CD4-positive, CD25-positive, alpha-beta regulatory T cell (primary cell): ENCODE measurements at regions not wholly inside any gene's neighbourhood (a gene's known extent, or its start where the extent isn't known, plus 50 kb on each side); places are given as distances from the start of the nearest gene placed in this dataset.

Experiments used
- ATAC-seq, 2 donors: fragments of 150-1000 bp; cut with Tn5 transposase; one replicate each; pipeline ENCODE4 v1.10.0; 2021; ENCODE audit warnings: low read depth in 2 of 2, moderate number of reproducible peaks in 2 of 2, moderate library complexity in 1 of 2
- DNase-seq, 3 donors: peaks; one replicate each; pipeline versions ENCODE4 v3.0.0 to v3.0.0-alpha.2; 2012 to 2022; ENCODE audit warnings: mixed read lengths in 1 of 3
- H3K27ac ChIP-seq: one replicate; pipeline ENCODE4 v1.7.0; 2013; ENCODE audit warnings: mild to moderate bottlenecking, low read length; ENCODE audit not compliant: insufficient read depth, poor library complexity, severe bottlenecking
- H3K27me3 ChIP-seq: one replicate; pipeline ENCODE4 v1.7.0; 2013; ENCODE audit warnings: low read length; ENCODE audit not compliant: control insufficient read depth, insufficient read depth
- H3K36me3 ChIP-seq: one replicate; pipeline ENCODE4 v1.7.0; 2013; ENCODE audit warnings: mild to moderate bottlenecking, low read length, moderate library complexity; ENCODE audit not compliant: control insufficient read depth, insufficient read depth
- H3K4me1 ChIP-seq: 2 replicates; pipeline ENCODE4 v1.7.0; 2013; ENCODE audit warnings: mild to moderate bottlenecking, low read length; ENCODE audit not compliant: insufficient read depth, control insufficient read depth, poor library complexity, severe bottlenecking
- H3K4me3 ChIP-seq: one replicate; pipeline ENCODE4 v1.7.0; 2013; ENCODE audit warnings: low read depth, mild to moderate bottlenecking, low read length, moderate library complexity
- H3K9me3 ChIP-seq, 2 experiments: 1 replicate in 1 of 2; 2 replicates in 1 of 2; pipeline ENCODE4 v1.7.0; 2013; ENCODE audit warnings: low read length in 2 of 2, mild to moderate bottlenecking in 1 of 2, moderate library complexity in 1 of 2; ENCODE audit not compliant: control insufficient read depth in 2 of 2
- H3K27ac Mint-ChIP-seq, 3 donors: one replicate each; pipeline ENCODE4 v1.8.0; 2020 to 2022; ENCODE audit warnings: mild to moderate bottlenecking in 3 of 3, mixed read lengths in 3 of 3, moderate library complexity in 2 of 3
- H3K27me3 Mint-ChIP-seq: one replicate; pipeline ENCODE4 v1.8.0; 2022; ENCODE audit warnings: mild to moderate bottlenecking, mixed read lengths
- H3K36me3 Mint-ChIP-seq: one replicate; pipeline ENCODE4 v1.8.0; 2020; ENCODE audit warnings: mixed read lengths
- H3K4me1 Mint-ChIP-seq, 4 donors: one replicate each; pipeline ENCODE4 v1.8.0; 2020 to 2022; ENCODE audit warnings: mixed read lengths in 4 of 4, mild to moderate bottlenecking in 1 of 4
- H3K4me3 Mint-ChIP-seq, 4 donors: one replicate each; pipeline ENCODE4 v1.8.0; 2020 to 2022; ENCODE audit warnings: mild to moderate bottlenecking in 4 of 4, mixed read lengths in 4 of 4, moderate library complexity in 3 of 4
- H3K9me3 Mint-ChIP-seq, 7 donors: one replicate each; pipeline ENCODE4 v1.8.0; 2020 to 2022; ENCODE audit warnings: mixed read lengths in 7 of 7, mild to moderate bottlenecking in 3 of 7, moderate library complexity in 2 of 7

DNA sequence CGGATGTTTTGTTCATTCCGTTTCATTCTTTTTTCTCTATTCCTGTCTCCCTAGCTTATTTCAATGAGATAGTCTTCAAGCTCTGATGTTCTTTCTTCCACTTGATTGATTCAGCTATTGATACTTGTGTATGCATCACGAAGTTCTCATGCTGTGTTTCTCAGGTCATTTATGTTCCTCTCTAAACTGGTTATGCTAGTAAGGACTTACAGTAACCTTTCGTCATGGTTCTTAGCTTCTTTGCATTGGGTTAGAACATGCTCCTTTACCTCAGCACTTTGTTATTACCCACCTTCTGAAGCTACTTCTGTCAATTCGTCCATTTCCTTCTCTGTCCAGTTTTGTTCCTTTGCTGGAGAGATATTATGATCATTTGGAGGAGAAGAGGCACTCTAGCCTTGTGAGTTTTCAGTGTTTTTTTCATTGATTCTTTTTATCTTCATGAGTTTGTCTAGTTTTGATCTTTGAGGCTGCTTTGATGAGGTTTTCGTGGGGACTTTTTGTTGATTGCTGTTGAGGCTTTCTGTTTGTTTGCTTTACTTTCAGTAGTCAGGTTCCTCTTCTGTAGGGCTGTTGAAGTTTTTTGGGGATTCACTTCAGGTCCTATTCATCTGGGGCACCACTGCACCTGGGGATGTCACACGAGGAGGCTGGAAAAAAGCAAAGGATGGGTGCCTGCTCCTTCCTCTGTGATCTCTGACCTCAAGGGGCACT, 496.9 kb upstream of the LRRC7 start:
- DNase-seq: no peak
- Mint-ChIP-seq H3K9me3 (peaks cover 3 to 14% (median 6%) of the 10 kb centered on the region in 7 donors), H3K4me1 (no peaks in the 10 kb centered on the region), H3K36me3 (no peaks in the 10 kb centered on the region), H3K27me3 (no peaks in the 10 kb centered on the region), H3K27ac (no peak overlapping the region), H3K4me3 (no peak overlapping the region)
- Histone ChIP-seq H3K4me1 (no peaks in the 10 kb centered on the region), H3K27me3 (no peaks in the 10 kb centered on the region), H3K36me3 (no peaks in the 10 kb centered on the region), H3K27ac (no peak overlapping the region), H3K4me3 (no peak overlapping the region), H3K9me3 (no peaks in the 10 kb centered on the region)
- ATAC-seq: no peak

DNA sequence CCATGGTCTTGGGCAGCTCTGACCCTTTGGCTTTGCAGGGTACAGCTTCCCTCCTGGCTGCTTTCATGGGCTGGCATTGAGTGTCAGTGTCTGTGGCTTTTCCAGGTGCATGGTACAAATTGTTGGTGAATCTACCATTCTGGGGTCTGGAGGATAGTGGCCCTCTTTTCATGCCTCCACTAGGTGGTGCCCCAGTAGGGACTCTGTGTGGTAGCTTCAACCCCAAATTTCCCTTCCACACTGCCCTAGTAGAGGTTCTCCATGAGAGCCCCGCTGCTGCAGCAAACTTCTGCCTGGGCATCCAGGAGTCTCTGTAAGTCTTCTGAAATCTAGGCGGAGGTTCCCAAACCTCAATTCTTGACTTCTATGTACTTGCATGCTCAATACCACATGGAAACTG, 494.5 kb upstream of the LRRC7 start:
- DNase-seq: no peak

DNA sequence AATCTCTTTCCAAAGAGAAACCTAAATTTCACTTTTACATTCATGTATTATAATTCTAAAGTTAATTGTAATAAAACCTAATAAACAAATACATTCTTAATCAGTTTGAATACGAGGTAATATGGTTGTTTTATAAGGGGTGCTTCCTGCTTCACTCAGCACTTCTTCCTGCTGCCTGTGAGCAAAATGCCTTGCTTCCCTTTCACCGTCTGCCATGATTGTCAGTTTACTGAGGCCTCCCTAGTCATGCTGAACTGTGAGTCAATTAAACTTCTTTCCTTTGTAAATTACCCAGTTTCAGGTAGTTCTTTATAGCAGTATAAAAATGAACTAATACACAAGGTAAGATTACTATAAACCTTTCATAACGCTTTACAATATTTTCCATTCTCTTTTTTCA, 491.1 kb upstream of the LRRC7 start:
- Mint-ChIP-seq H3K9me3 (peaks cover 1 to 11% (median 4%) of the 10 kb centered on the region in 7 donors), H3K36me3 (no peaks in the 10 kb centered on the region), H3K4me3 (no peak overlapping the region), H3K4me1 (no peaks in the 10 kb centered on the region), H3K27me3 (no peaks in the 10 kb centered on the region), H3K27ac (no peak overlapping the region)
- H3K27ac ChIP-seq: no peak overlapping the region
- no peaks in the 10 kb centered on the region for H3K4me1 ChIP-seq
- peaks cover 0 to 5% of the 10 kb centered on the region in 2 experiments for H3K9me3 ChIP-seq
- no peaks in the 10 kb centered on the region for H3K27me3 ChIP-seq
- no peak overlapping the region for H3K4me3 ChIP-seq
- ATAC-seq: no peak
- DNase-seq: no peak
- H3K36me3 ChIP-seq: no peaks in the 10 kb centered on the region

More for the DNA sequence above, 494.5 kb upstream of the LRRC7 start:
- H3K4me3 ChIP-seq: no peak overlapping the region
- no peaks in the 10 kb centered on the region for H3K4me1 Mint-ChIP-seq
- H3K36me3 ChIP-seq: no peaks in the 10 kb centered on the region
- H3K4me3 Mint-ChIP-seq: no peak overlapping the region
- H3K27ac ChIP-seq: no peak overlapping the region
- no peaks in the 10 kb centered on the region for H3K27me3 Mint-ChIP-seq
- no peaks in the 10 kb centered on the region for H3K4me1 ChIP-seq
- peaks cover 2 to 12% (median 4%) of the 10 kb centered on the region in 7 donors for H3K9me3 Mint-ChIP-seq
- no peak for ATAC-seq
- no peaks in the 10 kb centered on the region for H3K36me3 Mint-ChIP-seq
- no peak overlapping the region for H3K27ac Mint-ChIP-seq
- H3K9me3 ChIP-seq: peaks cover 0 to 5% of the 10 kb centered on the region in 2 experiments
- no peaks in the 10 kb centered on the region for H3K27me3 ChIP-seq

DNA sequence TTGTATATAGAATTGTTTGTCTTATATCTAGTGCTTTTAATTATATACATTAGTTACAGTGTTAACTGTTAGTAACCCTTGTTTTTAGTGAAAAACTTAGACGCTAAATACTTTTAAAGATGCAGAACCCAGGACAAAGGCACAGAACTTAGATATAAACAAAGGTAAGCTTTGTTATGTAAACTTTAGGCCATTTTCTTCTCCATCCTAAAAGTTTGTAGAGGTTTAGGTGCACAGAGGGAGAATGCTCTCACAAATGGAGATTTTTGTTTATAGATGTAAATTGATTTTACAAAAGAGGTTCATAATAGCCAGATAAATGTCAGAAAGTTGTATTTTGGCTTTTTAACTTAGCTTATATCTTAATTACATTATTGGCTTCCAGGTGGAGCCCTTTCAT, 490.5 kb upstream of the LRRC7 start:
- no peaks in the 10 kb centered on the region for H3K4me1 ChIP-seq
- DNase-seq (no peak), ATAC-seq (no peak)
- Mint-ChIP-seq H3K27me3 (no peaks in the 10 kb centered on the region), H3K36me3 (no peaks in the 10 kb centered on the region), H3K4me3 (no peak overlapping the region), H3K27ac (no peak overlapping the region), H3K4me1 (no peaks in the 10 kb centered on the region), H3K9me3 (peaks cover 1 to 9% (median 4%) of the 10 kb centered on the region in 7 donors)
- H3K4me3 ChIP-seq: no peak overlapping the region
- peaks cover 0 to 5% of the 10 kb centered on the region in 2 experiments for H3K9me3 ChIP-seq
- H3K27me3 ChIP-seq: no peaks in the 10 kb centered on the region
- H3K27ac ChIP-seq: no peak overlapping the region
- no peaks in the 10 kb centered on the region for H3K36me3 ChIP-seq

DNA sequence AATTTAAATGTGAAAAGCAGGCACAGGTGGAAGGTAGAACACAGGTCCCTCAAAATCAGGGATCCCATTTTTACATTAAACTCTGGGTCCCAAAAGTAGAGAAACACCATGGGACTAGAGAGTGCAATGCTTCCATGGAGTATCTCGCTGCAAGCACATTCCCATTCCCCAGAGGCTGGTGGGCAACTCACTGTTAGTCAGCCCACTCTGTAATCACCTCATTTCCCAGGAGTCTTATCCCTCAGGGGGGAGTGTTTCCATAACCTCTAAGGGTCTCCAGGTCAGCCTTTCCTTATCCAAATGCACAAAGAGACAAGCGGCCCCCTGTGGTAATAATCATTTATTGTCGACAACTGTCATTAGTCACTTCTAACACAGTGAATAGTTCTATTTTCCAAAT, 490.1 kb upstream of the LRRC7 start:
- Mint-ChIP-seq H3K4me1 (no peaks in the 10 kb centered on the region), H3K27ac (no peak overlapping the region), H3K4me3 (no peak overlapping the region), H3K36me3 (no peaks in the 10 kb centered on the region), H3K9me3 (peaks cover 0 to 8% (median 4%) of the 10 kb centered on the region in 7 donors), H3K27me3 (no peaks in the 10 kb centered on the region)
- no peak for ATAC-seq
- Histone ChIP-seq H3K27ac (no peak overlapping the region), H3K9me3 (peaks cover 0 to 5% of the 10 kb centered on the region in 2 experiments), H3K4me3 (no peak overlapping the region), H3K27me3 (no peaks in the 10 kb centered on the region), H3K36me3 (no peaks in the 10 kb centered on the region), H3K4me1 (no peaks in the 10 kb centered on the region)
- no peak for DNase-seq

- H3K4me1 ChIP-seq: no peaks in the 10 kb centered on the region
- Mint-ChIP-seq H3K4me1 (no peaks in the 10 kb centered on the region), H3K36me3 (no peaks in the 10 kb centered on the region), H3K4me3 (no peak overlapping the region), H3K27ac (no peak overlapping the region), H3K27me3 (no peaks in the 10 kb centered on the region), H3K9me3 (peaks cover 1 to 8% (median 4%) of the 10 kb centered on the region in 7 donors)
- H3K4me3 ChIP-seq: no peak overlapping the region
- peaks cover 0 to 5% of the 10 kb centered on the region in 2 experiments for H3K9me3 ChIP-seq
- ATAC-seq: no peak
- H3K27me3 ChIP-seq: no peaks in the 10 kb centered on the region
- DNase-seq: no peak
- no peaks in the 10 kb centered on the region for H3K36me3 ChIP-seq
- H3K27ac ChIP-seq: no peak overlapping the region
These were observed 486.1 kb upstream of the LRRC7 start for GRCh38 chr1:69081668-69082067.

DNA sequence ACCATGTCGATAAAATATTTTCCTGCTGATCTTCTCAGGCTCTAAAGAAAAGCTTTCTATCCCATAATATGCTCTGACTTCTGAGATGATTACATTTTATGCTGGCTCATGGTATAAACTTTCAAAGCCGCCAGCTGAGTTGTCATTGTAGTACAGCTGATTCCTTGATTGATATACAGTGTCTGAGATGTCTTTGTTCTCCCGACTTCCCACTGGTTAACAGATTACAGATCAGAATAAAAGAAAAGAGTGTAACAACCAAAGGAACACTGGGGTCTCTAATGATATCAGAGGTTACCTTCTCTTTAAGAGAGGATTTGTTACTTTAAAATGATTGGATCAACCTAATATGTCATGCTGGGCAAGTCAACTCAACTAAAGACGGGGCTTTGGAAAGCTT, 485.4 kb upstream of the LRRC7 start:
- H3K27ac Mint-ChIP-seq: no peak overlapping the region
- no peaks in the 10 kb centered on the region for H3K4me1 Mint-ChIP-seq
- Histone ChIP-seq H3K4me1 (no peaks in the 10 kb centered on the region), H3K4me3 (no peak overlapping the region), H3K27ac (no peak overlapping the region), H3K27me3 (no peaks in the 10 kb centered on the region), H3K36me3 (no peaks in the 10 kb centered on the region), H3K9me3 (peaks cover 0 to 5% of the 10 kb centered on the region in 2 experiments)
- no peak overlapping the region for H3K4me3 Mint-ChIP-seq
- ATAC-seq (no peak), DNase-seq (no peak)
- no peaks in the 10 kb centered on the region for H3K36me3 Mint-ChIP-seq
- H3K9me3 Mint-ChIP-seq: peaks cover 1 to 8% (median 5%) of the 10 kb centered on the region in 7 donors
- H3K27me3 Mint-ChIP-seq: no peaks in the 10 kb centered on the region

- no peak overlapping the region for H3K4me3 ChIP-seq
- no peak for DNase-seq
- H3K27ac Mint-ChIP-seq: no peak overlapping the region
- no peak overlapping the region for H3K4me3 Mint-ChIP-seq
- ATAC-seq: no peak
- no peaks in the 10 kb centered on the region for H3K36me3 Mint-ChIP-seq
- no peaks in the 10 kb centered on the region for H3K27me3 Mint-ChIP-seq
- H3K27ac ChIP-seq: no peak overlapping the region
- H3K36me3 ChIP-seq: no peaks in the 10 kb centered on the region
- H3K9me3 Mint-ChIP-seq: peaks cover 0 to 11% (median 8%) of the 10 kb centered on the region in 7 donors
- no peaks in the 10 kb centered on the region for H3K4me1 ChIP-seq
- H3K9me3 ChIP-seq: peaks cover 2% of the 10 kb centered on the region in 2 experiments
- H3K4me1 Mint-ChIP-seq: no peaks in the 10 kb centered on the region
- H3K27me3 ChIP-seq: no peaks in the 10 kb centered on the region
These were observed 481.6 kb upstream of the LRRC7 start for GRCh38 chr1:69086148-69086547.
